HepG2 (cell line): ENCODE measurements at regions not wholly inside any gene's neighbourhood (a gene's known extent, or its start where the extent isn't known, plus 50 kb on each side); places are given as distances from the start of the nearest gene placed in this dataset.

Experiments
- BRD4 ChIP-seq: sonication (generic); formaldehyde crosslinking; IDR thresholded peaks from 2 replicates; pipeline ENCODE4 v1.4.0; 2020; ENCODE audit warnings: missing genetic modification reagents
- EZH2 ChIP-seq: conservative IDR thresholded peaks from 2 replicates; pipeline ENCODE4 v1.6.1; 2012; ENCODE audit warnings: mild to moderate bottlenecking, low read depth, low read length, moderate library complexity
- HMG20A ChIP-seq: IDR thresholded peaks from 2 replicates; pipeline ENCODE4 v1.6.1; 2016; ENCODE audit warnings: borderline replicate concordance
- MIER2 ChIP-seq: IDR thresholded peaks from 2 replicates; pipeline ENCODE4 v1.6.1; 2016; ENCODE audit warnings: missing biosample characterization, missing genetic modification reagents
- RBM22 ChIP-seq: fragments of 200-400 bp; formaldehyde crosslinking; optimal IDR thresholded peaks from 2 replicates; pipeline ENCODE3; 2017; ENCODE audit warnings: mild to moderate bottlenecking, low read length, moderate library complexity
- RORA ChIP-seq: sonication (generic); formaldehyde crosslinking; IDR thresholded peaks from 2 replicates; pipeline ENCODE4 v1.5.0; 2020; ENCODE audit warnings: mild to moderate bottlenecking, missing genetic modification reagents, moderate library complexity
- SALL1 ChIP-seq: sonication (generic); formaldehyde crosslinking; IDR thresholded peaks from 2 replicates; pipeline ENCODE4 v1.8.0; 2022; ENCODE audit warnings: mild to moderate bottlenecking, missing genetic modification reagents
- ZNF296 ChIP-seq: sonication (generic); formaldehyde crosslinking; conservative IDR thresholded peaks from 2 replicates; pipeline ENCODE4 v1.5.0; 2020; ENCODE audit warnings: mild to moderate bottlenecking, missing genetic modification reagents
- TF ChIP-seq, protein P1 (sequence below): sonication (generic); formaldehyde crosslinking; IDR thresholded peaks from 2 replicates; pipeline ENCODE4 v1.5.0; 2020; ENCODE audit warnings: mild to moderate bottlenecking, missing genetic modification reagents, moderate library complexity

DNA sequence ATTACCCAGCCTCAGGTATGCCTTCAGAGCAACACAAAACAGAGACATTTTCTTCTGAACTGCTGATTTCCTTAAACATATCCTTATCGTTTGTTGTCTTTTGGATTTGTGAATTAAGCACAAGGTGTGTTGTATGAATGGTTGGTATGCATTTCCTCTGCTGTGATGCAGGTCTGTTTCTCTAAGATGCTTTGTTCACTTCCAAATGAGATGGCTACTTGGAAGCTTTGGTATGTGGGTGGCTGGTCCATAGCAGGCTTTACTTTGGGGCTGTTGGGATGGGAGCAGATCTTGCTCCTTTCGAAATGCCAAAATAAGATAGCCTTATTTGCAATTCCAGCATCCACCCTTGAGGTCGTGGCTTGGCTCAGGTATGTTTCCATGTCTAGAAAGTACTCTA, 257.2 kb downstream of the INSIG2 start:
- no peak for TF ChIP-seq EZH2
- TF ChIP-seq ZNF296 (CRISPR knock-in tag), result no peak
- TF ChIP-seq RBM22, result no peak
- TF ChIP-seq BRD4 (CRISPR knock-in tag), result no peak
- TF ChIP-seq RORA (CRISPR knock-in tag), result no peak
- TF ChIP-seq, protein P1, sequence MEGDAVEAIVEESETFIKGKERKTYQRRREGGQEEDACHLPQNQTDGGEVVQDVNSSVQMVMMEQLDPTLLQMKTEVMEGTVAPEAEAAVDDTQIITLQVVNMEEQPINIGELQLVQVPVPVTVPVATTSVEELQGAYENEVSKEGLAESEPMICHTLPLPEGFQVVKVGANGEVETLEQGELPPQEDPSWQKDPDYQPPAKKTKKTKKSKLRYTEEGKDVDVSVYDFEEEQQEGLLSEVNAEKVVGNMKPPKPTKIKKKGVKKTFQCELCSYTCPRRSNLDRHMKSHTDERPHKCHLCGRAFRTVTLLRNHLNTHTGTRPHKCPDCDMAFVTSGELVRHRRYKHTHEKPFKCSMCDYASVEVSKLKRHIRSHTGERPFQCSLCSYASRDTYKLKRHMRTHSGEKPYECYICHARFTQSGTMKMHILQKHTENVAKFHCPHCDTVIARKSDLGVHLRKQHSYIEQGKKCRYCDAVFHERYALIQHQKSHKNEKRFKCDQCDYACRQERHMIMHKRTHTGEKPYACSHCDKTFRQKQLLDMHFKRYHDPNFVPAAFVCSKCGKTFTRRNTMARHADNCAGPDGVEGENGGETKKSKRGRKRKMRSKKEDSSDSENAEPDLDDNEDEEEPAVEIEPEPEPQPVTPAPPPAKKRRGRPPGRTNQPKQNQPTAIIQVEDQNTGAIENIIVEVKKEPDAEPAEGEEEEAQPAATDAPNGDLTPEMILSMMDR (CRISPR knock-in tag), result no peak
- no peak for TF ChIP-seq SALL1 (CRISPR knock-in tag)
- no peak for TF ChIP-seq MIER2 (CRISPR knock-in tag)
- TF ChIP-seq HMG20A, result no peak
